Sigmoid colon (tissue), 4 donors: ENCODE measurements at regions not wholly inside any gene's neighbourhood (a gene's known extent, or its start where the extent isn't known, plus 50 kb on each side); places are given as distances from the start of the nearest gene placed in this dataset.

Source experiments
- EP300 ChIP-seq, 4 donors: sonication (generic); formaldehyde crosslinking; IDR thresholded peaks; one replicate each; pipeline ENCODE4 v1.6.1; 2017; ENCODE audit warnings: antibody characterized with exemption in 4 of 4
- POLR2A ChIP-seq, 2 donors: fragments of 450-650 bp; IDR thresholded peaks; one replicate each; pipeline ENCODE4 v1.6.1; 2016; ENCODE audit warnings: antibody characterized with exemption in 2 of 2, mild to moderate bottlenecking in 2 of 2, moderate library complexity in 2 of 2
- POLR2AphosphoS5 ChIP-seq, 4 donors: sonication (generic); formaldehyde crosslinking; IDR thresholded peaks; one replicate each; pipeline ENCODE4 v1.6.1; 2017; ENCODE audit warnings: antibody characterized with exemption in 4 of 4
- TF ChIP-seq, protein P1 (sequence below), 4 experiments: fragments of 450-650 bp in 3 of 4; fragments of 200-600 bp in 1 of 4; IDR thresholded peaks; one replicate each; pipeline ENCODE4 v1.5.1; 2016 to 2019; ENCODE audit warnings: antibody characterized with exemption in 4 of 4, mild to moderate bottlenecking in 3 of 4, moderate library complexity in 2 of 4

DNA sequence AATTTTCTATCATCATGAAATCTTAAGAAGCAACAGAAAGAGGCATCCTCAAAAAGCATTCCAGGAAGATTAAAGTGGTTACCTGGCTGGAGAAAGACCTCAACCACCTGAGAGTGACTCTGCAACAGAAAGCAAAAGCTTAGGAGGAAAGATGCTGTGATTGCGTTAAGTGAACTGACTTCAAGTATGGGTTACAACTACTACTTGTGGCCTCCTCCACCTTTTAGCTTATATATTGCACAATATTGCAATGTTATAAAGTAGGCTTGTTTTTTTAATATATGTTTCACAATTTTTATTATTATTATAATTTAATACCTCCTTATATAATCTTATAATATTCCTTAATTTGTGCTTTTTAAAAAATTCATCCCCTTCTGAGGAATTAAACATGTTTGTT, 1407.5 kb downstream of the KCNT2 start:
- TF ChIP-seq, protein P1, sequence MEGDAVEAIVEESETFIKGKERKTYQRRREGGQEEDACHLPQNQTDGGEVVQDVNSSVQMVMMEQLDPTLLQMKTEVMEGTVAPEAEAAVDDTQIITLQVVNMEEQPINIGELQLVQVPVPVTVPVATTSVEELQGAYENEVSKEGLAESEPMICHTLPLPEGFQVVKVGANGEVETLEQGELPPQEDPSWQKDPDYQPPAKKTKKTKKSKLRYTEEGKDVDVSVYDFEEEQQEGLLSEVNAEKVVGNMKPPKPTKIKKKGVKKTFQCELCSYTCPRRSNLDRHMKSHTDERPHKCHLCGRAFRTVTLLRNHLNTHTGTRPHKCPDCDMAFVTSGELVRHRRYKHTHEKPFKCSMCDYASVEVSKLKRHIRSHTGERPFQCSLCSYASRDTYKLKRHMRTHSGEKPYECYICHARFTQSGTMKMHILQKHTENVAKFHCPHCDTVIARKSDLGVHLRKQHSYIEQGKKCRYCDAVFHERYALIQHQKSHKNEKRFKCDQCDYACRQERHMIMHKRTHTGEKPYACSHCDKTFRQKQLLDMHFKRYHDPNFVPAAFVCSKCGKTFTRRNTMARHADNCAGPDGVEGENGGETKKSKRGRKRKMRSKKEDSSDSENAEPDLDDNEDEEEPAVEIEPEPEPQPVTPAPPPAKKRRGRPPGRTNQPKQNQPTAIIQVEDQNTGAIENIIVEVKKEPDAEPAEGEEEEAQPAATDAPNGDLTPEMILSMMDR (IDR thresholded peaks at IDR 0.05): no peak
- no peak for TF ChIP-seq POLR2AphosphoS5 (IDR thresholded peaks at IDR 0.05)
- no peak for TF ChIP-seq POLR2A (IDR thresholded peaks at IDR 0.05)
- no peak for TF ChIP-seq EP300 (IDR thresholded peaks at IDR 0.05)
